Activated T-cell treated with anti-CD3 and anti-CD28 coated beads for 4 hours (primary cell): ENCODE measurements at regions not wholly inside any gene's neighbourhood (a gene's known extent, or its start where the extent isn't known, plus 50 kb on each side); places are given as distances from the start of the nearest gene placed in this dataset.

Source experiments
- DNase-seq: peaks from one replicate; pipeline ENCODE4 v3.0.0-alpha.2; 2020

DNA sequence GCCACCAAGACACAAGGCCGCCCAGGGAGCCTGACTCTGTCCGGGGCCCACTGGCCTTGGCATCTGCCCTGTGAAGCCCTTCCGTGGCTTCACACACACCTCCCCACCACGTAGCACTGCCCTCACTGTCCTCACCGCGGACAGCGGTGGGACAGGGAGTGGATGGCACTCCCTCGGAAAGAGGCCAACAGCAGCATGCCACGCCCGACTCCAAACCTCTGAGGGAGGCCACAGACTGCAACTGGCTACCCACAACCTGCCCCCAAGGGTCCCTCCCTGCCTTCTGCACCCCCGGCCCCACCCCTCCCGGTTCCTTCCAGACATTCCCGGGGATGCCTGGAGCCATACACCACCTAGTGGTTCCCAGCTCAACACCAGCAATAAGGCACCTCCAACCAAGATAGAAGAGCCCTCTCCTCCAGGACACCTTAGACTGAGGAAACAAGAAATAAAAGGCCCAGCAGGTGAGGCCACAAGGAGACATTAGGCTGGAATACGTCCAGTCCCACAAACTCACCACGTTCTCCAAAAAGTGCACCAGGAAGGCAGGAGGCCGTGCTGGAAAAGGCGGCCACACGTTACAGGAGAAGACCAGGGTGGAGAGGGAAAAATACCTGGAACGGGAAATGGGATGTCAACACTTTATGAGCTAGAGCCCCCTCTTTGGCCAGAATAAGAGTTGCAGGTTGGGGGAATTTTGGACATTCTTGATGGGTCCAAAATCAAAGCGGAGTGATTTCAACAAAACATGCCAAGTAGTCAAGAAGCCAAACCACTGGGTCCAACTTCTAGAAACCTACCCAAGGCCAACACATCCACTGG is 310.0 kb downstream of the SOX9 start:
- no peak for DNase-seq

- DNase-seq, result no peak
These were observed 311.4 kb downstream of the SOX9 start for GRCh38 chr17:72432143-72432621.

DNA sequence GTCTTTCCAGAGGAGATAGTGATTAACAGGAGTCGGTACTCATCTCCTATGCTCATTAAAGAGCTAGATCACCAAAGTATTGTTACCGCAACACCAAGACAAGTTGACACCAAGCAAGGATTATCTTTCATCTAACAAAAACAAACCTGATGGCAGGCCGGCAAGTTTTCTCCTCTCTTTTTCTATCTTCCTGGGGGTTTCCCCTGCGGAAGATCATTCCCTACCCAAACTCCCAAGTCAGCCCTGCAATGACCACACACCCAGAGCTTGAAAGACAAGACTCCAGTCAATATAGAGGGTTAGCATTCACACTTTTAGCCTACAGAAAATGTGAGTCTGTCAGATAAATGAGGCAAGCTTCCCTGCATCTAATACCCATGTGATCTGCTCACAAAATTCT is 312.1 kb downstream of the SOX9 start:
- DNase-seq, result no peak

DNA sequence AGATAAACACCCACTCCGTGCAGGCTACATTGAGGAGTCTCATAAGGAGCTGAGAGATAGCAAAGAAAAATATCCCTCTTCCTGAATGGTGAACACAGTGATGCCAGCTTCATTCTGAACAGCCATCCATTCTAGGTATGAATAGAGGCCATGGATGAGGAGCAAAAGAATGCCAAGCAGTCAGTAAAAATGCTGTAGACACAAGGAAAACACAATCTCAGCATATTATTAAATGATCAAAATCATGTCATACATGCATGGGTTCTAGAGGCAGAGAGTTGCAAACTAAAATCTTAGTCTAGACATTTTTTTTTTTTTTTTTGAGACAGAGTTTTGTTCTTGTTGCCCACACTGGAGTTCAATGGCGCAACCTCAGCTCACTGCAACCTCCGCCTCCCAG is 313.0 kb downstream of the SOX9 start:
- DNase-seq, result no peak

GRCh38 chr17:72434581-72434980 is 313.8 kb downstream of the SOX9 start:
- DNase-seq, result no peak

GRCh38 chr17:72434991-72435618 is 314.3 kb downstream of the SOX9 start:
- DNase-seq, result no peak

DNA sequence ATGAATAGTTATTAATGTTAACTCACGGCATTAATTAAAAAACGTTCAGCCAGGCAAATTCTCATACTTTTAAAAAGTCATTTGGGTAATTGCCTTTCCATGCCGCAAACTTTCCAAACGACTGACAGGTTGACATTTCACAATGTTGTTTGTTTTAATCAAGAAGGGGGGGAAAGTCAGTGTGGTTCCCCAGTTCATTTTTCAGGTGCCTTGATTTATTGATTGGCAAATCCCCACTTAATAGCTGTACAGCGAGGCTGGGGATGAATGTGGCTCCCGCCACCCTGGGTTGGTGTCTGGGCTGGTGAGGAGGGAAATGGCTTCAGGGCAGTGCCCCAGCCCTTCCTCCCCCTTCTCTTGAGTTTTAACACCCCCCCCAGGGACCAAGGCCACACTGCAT is 318.0 kb downstream of the SOX9 start:
- no peak for DNase-seq

- DNase-seq, result no peak
These were observed 319.2 kb downstream of the SOX9 start for GRCh38 chr17:72439893-72440502.

- DNase-seq, result no peak
These were observed 320.1 kb downstream of the SOX9 start for GRCh38 chr17:72440961-72441360.

GRCh38 chr17:72441909-72442308 is 321.1 kb downstream of the SOX9 start:
- DNase-seq, result no peak

DNA sequence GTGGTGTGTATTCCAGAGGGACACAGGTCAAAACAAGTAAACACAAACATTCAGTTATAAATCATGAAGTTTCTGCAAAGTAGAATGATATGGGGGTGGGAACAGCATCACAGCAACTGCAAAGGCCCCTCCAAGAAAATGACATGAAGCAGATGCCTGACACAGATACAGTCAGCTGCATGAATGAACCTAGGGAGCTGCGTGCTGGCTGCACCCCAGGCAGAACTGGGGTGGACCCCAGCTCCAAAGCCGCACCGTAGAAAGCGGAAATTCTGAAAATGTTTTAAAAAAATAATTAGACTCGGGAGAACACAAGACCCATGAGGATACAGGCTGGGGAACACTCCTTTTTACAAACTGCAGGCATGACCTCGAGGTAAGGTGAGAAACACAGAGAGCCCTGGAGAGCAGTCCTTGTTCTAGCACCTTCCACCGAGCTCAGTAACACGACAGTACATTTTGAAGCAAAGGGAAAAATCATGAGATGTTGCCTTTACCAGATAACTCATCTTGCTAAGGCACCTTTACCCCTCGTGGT is 323.8 kb downstream of the SOX9 start:
- DNase-seq, result no peak

- no peak for DNase-seq
These were observed 324.5 kb downstream of the SOX9 start for GRCh38 chr17:72445055-72445991.

DNA sequence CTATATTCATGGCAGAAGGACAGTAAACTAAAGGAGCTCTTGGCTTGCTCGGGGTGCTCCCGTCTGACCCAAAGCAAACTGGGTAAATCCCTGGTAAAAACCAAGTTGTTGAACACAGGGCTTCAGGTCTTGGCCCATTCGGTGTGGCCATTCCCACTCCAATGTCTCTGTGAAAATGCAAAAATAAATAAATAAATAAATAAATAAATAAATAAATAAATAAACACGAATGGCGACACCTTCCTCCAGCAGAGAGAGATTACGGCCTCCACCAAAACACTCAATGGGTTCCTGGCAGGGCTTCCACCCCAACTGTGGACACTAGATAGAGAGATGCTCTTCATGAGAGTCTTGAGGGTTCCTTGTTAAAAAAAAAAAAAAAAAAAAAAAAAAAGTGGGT is 325.3 kb downstream of the SOX9 start:
- no peak for DNase-seq

- no peak for DNase-seq
These were observed 325.9 kb downstream of the SOX9 start for GRCh38 chr17:72446525-72447250.

DNA sequence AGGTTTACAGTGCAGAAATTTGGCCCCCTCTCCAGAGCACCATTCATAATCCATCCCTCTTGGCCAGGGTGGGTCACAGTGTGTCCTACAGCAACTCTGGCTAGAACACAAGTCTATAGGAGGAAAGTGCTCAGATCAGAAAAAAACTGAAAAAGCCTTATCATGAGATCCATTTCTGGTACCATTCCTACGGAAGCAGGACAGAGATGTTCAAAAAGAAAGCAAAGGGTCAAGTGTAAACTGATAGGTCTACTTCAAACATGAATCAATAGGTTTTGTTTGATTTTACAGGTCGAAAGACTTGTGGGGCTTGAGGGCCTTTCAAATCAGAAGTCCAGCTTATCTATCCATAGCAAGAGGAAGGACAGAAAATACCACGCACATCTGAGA is 326.4 kb downstream of the SOX9 start:
- no peak for DNase-seq

DNA sequence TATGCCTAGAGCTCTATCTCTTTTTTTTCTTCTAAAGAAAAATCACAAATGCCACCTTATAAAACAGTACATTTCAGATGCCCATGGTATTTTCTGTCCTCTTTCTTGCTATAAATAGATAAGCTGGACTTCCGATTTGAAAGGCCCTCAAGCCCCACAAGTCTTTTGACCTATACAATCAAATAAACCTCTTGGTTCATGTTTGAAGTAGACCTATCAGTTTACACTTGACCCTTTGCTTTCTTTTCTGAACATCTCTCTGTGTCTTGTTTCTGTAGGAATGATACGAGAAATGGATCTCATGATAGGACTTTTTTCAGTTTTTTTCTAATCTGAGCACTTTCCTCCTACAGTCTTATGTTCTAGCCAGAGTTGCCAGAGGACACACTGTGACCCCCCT is 327.2 kb downstream of the SOX9 start:
- DNase-seq, result no peak

- no peak for DNase-seq
These were observed 331.7 kb downstream of the SOX9 start for GRCh38 chr17:72452286-72453173.

GRCh38 chr17:72454342-72454741 is 333.5 kb downstream of the SOX9 start:
- no peak for DNase-seq

DNA sequence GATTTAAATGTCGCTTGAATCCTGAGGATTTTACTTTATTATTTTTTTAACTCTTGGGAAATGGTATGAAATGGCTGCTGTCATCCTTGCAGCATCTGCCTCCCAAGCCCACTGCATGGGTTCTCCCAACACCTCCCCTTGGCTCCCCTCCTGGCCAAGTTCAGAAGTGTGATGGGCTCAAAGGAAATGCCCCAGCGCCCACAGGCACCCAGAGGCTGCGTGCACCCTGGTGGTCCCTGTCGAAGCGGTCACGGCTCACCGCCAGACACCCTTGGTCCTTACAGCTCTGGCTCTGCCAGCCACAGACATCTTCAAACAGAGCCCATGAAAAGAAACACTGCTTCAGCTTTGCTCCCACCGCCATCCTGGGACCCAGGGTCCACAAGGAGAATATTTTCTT is 334.7 kb downstream of the SOX9 start:
- no peak for DNase-seq

DNA sequence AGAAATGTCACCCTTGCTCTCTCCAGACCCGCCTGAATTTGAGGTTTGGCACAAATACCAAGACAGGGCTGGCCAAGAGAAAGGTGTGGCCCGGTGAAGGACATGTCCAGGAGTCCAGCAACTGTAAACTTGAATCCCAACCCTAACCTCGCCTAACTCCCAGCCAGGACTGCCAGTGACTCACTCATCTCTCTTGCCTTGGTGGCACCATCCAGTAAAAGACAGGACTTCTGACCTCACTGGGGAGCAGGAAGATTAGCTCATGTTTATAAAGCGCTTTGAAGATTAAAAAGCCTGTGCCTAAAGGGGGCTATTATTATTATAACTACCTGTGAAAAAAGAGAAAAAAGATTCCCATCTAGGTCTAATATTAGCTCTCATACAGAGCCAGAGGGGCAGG is 335.3 kb downstream of the SOX9 start:
- DNase-seq, result no peak

- DNase-seq, result no peak
These were observed 336.9 kb downstream of the SOX9 start for GRCh38 chr17:72457712-72458111.
